ENCODE measurements at regions not wholly inside any gene's neighbourhood (a gene's known extent, or its start where the extent isn't known, plus 50 kb on each side); places are given as distances from the start of the nearest gene placed in this dataset.
A peak's percentile ranks its signal among the peaks of the same experiment; 100 is the strongest.

DNA sequence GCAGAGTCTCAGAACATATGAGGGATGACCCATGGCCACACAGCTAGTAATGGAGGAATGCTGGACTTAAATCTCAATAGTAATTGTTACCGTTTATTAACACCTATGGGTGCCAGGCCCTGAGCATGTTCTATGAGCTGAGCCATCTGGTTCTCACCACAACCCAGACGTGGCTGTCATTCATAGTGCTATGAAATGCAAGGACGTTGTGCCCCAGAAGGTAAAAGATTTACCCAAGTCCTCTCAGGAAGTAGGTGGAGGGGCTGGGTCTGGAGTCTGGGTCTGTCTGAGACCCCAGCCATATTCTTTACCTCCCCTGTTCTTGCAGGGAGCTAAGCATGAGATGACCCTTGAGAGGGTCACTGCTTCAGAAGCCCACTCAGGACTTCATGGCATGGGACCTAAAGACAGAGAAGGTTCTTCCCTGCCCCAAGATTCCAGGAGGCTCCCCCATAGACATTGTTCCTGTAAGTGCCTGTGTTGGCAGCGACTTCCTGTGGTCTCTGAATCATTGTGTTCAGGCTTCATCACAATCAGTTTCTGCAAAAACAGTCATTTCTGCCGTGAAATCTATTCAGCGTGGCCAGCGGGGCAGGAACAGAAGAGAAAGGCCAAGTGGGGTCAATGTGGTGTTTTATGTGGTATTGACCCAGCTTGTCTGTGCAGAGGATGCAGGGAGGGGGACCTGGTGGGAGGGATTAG, 475.4 kb downstream of the PTPRU start:
- Histone ChIP-seq H3K4me1 (ENCODE audit: control insufficient read depth, insufficient read depth, low read length, unreplicated experiment) (peaks cover 50% of the 10 kb centered on the region), H3K27me3 (ENCODE audit: insufficient read depth, low read length) (no peaks in the 10 kb centered on the region), H3K4me3 (ENCODE audit: low read depth, low read length) (no peak overlapping the region), H3K27ac (ENCODE audit: low read depth, low read length) (peak overlapping the region; percentile 55), H3K36me3 (ENCODE audit: insufficient read depth, low read length) (no peaks in the 10 kb centered on the region), H2AFZ (ENCODE audit: low read length, unreplicated experiment) (no peak overlapping the region), H3K79me2 (ENCODE audit: control insufficient read depth, insufficient read depth, low read length, unreplicated experiment) (no peaks in the 10 kb centered on the region)

DNA sequence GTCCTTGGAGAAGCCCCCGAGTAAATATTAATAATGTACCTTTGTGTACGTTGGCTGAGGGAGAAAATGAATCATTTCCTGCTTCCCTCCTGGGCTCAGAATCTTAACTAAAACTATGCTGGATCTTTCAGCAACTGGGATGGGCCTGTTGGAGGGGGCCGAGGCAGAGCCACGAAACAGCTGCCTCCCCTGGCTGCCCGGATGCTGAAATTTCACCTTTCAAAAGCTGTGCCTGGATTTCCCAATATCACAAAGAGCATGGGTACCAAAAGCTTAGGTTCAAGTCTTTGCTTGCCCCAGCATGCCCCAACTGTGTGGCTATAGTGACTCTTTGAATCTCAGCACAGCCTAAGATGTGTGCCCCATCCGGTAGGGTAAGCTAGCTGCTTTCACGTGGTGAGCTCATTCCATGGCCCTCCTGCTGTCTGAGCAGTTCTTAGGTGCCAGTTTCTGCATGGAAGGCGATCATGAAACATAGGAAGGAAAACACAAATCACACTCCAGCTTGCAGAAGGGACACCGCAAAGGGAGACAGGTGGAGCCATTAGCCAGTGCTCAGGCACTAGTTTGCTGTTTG, 473.5 kb downstream of the PTPRU start:
- H3K27ac ChIP-seq (ENCODE audit: low read depth, low read length) = peak overlapping the region; percentile 96
- no peaks in the 10 kb centered on the region for H3K79me2 ChIP-seq (ENCODE audit: control insufficient read depth, insufficient read depth, low read length, unreplicated experiment)
- peak overlapping the region; percentile 28; the same call in 1 of the 2 replicates for H3K4me3 ChIP-seq (ENCODE audit: low read depth, low read length)

DNA sequence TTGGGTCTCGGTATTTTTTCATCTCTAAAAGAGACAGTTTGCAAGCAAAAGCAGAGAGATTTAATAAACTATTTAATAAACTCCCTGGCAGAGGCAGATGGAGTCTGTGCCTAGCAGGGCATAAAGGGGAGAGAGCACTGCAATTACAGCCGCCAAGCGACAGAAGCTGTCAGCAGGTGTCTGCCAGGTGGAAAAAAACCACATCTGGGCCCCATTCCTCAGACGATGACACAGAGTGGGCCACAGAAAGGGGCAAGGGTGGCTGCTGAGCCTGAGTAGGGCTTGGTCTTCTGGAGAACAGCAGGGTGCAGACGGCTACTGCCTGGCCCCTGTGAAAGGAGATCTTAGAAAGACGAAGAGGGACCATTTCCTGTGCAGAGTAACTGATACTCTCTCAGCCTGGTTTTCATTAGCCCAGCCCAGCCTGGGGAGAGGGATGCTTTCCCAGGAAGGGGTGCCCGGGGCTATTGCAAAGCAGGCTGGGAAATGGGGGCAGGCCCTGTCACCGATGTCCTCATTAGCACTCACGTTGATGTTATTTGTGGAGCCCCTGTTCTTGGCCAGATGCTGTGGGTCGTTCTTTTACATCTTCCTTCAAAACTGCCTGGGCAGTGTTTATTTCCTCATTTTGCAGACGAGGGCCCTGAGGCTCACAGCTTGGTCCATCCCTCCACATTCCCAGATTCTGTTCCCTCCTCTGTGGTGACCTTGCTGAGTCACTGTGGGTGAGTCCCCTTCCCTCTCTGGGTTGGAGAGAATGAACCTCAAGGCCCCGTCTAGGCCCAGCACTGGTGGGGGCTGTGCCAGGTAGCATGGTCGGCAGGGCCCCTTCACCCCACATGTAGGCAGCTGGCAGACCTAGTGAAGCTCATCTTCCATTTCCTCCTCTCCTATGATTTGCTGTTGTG, 472.7 kb downstream of the PTPRU start:
- Histone ChIP-seq H3K79me2 (ENCODE audit: control insufficient read depth, insufficient read depth, low read length, unreplicated experiment) (no peaks in the 10 kb centered on the region), H3K27ac (ENCODE audit: low read depth, low read length) (peak overlapping the region; percentile 96), H3K4me1 (ENCODE audit: control insufficient read depth, insufficient read depth, low read length, unreplicated experiment) (peaks cover 50% of the 10 kb centered on the region), H2AFZ (ENCODE audit: low read length, unreplicated experiment) (peak overlapping the region; percentile 53), H3K27me3 (ENCODE audit: insufficient read depth, low read length) (peaks cover 16% of the 10 kb centered on the region), H3K36me3 (ENCODE audit: insufficient read depth, low read length) (no peaks in the 10 kb centered on the region), H3K4me3 (ENCODE audit: low read depth, low read length) (peak overlapping the region; percentile 28; the same call in 1 of the 2 replicates)

More for the DNA sequence above, 473.5 kb downstream of the PTPRU start:
- Histone ChIP-seq H2AFZ (ENCODE audit: low read length, unreplicated experiment) (peak overlapping the region; percentile 53), H3K36me3 (ENCODE audit: insufficient read depth, low read length) (no peaks in the 10 kb centered on the region), H3K4me1 (ENCODE audit: control insufficient read depth, insufficient read depth, low read length, unreplicated experiment) (peaks cover 50% of the 10 kb centered on the region), H3K27me3 (ENCODE audit: insufficient read depth, low read length) (peaks cover 9% of the 10 kb centered on the region; the same call in 1 of the 2 replicates)

DNA sequence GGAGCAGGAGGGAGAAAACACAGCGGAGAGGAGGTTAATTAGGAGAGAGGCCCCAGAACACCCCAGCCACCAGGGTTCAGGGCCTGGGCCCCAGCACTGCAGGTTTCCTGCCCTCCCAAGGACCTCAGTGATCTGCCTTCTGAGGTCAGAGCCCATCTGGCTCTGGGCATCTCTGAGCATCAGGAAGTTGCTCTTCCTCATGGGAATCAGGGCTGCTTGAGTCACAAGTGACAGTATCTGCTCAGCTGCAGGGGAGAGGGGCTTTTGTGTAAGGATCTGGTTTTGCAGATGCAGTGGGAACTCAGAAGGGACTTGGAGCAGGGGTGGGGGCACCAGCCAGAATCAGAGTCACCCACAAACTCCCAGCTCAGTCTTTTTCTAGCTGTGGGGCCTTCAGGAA, 472.1 kb downstream of the PTPRU start:
- Histone ChIP-seq H3K4me1 (ENCODE audit: control insufficient read depth, insufficient read depth, low read length, unreplicated experiment) (peaks cover 50% of the 10 kb centered on the region), H3K27ac (ENCODE audit: low read depth, low read length) (peak overlapping the region; percentile 96), H3K36me3 (ENCODE audit: insufficient read depth, low read length) (no peaks in the 10 kb centered on the region), H2AFZ (ENCODE audit: low read length, unreplicated experiment) (no peak overlapping the region), H3K4me3 (ENCODE audit: low read depth, low read length) (no peak overlapping the region), H3K79me2 (ENCODE audit: control insufficient read depth, insufficient read depth, low read length, unreplicated experiment) (no peaks in the 10 kb centered on the region), H3K27me3 (ENCODE audit: insufficient read depth, low read length) (peaks cover 20% of the 10 kb centered on the region)

DNA sequence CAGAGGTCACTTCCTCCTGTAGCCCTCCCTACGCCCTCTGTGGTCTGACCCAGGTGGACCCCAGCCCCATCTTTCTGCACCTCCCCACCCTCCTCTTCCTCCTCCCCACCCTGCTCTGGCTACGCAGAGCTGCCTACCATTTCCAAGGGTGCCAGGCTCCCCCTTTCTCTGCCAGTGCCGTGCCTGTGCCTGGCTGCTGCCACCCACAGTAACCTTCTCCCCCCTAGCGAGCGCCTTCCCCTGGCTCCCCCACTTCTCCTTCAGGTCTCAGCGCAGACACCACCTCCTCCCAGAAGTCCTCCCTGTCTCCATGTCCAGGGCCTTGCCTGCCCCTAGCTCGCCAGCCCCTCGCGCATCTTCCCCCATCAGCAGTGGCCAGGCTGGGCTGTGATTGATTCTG, 471.5 kb downstream of the PTPRU start:
- Histone ChIP-seq H2AFZ (ENCODE audit: low read length, unreplicated experiment) (no peak overlapping the region), H3K27ac (ENCODE audit: low read depth, low read length) (peak overlapping the region; percentile 96), H3K36me3 (ENCODE audit: insufficient read depth, low read length) (no peaks in the 10 kb centered on the region), H3K4me1 (ENCODE audit: control insufficient read depth, insufficient read depth, low read length, unreplicated experiment) (peaks cover 49% of the 10 kb centered on the region), H3K27me3 (ENCODE audit: insufficient read depth, low read length) (peaks cover 20% of the 10 kb centered on the region), H3K79me2 (ENCODE audit: control insufficient read depth, insufficient read depth, low read length, unreplicated experiment) (no peaks in the 10 kb centered on the region), H3K4me3 (ENCODE audit: low read depth, low read length) (no peak overlapping the region)

DNA sequence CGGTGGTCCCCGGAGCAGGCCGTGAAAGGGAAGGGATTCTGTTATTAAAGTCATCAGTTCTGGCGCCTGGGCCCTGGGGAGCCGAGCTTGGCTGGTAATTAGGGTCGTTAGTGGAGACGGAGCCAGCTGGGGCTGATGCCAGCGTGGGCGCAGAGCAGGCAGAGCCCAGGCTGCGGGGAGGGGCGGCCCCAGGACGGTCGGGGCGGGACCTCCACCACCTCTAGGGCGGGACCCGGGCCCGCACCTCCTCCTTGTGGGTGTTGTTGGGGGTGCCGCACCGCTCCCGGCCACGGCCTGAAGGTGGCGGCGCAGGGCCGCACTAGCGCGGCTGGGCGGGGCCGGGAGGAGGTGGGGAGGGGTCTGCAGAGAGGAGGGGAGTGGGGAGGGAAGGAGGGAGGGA, 470.6 kb downstream of the PTPRU start:
- H2AFZ ChIP-seq (ENCODE audit: low read length, unreplicated experiment) = no peak overlapping the region

DNA sequence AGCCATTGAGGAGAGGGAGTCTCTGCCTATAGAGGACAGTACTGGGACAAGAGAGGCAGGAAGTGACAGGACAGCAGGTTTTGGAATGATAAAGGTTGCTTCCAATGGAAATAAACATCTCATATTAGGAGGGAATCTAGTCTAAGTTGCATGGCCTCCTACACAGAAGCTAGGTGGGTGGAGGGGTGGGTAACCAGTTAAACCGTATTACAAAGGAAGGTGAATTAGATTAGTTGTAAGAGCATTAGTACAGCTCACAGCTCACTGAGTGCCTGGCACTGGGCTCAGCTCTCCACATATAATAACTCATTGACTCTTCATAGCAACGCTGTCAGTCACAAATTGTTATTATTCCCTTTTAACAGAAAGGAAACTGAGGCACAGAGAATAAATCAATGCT, 468.1 kb downstream of the PTPRU start:
- Histone ChIP-seq H3K36me3 (ENCODE audit: insufficient read depth, low read length) (no peaks in the 10 kb centered on the region), H3K4me1 (ENCODE audit: control insufficient read depth, insufficient read depth, low read length, unreplicated experiment) (peaks cover 19% of the 10 kb centered on the region), H3K4me3 (ENCODE audit: low read depth, low read length) (no peak overlapping the region), H3K27me3 (ENCODE audit: insufficient read depth, low read length) (peaks cover 25% of the 10 kb centered on the region), H3K27ac (ENCODE audit: low read depth, low read length) (no peak overlapping the region), H3K79me2 (ENCODE audit: control insufficient read depth, insufficient read depth, low read length, unreplicated experiment) (no peaks in the 10 kb centered on the region), H2AFZ (ENCODE audit: low read length, unreplicated experiment) (no peak overlapping the region)

More for the DNA sequence above, 470.6 kb downstream of the PTPRU start:
- H3K36me3 ChIP-seq (ENCODE audit: insufficient read depth, low read length) = no peaks in the 10 kb centered on the region
- peaks cover 20% of the 10 kb centered on the region for H3K27me3 ChIP-seq (ENCODE audit: insufficient read depth, low read length)
- H3K4me1 ChIP-seq (ENCODE audit: control insufficient read depth, insufficient read depth, low read length, unreplicated experiment) = peaks cover 41% of the 10 kb centered on the region
- H3K79me2 ChIP-seq (ENCODE audit: control insufficient read depth, insufficient read depth, low read length, unreplicated experiment) = no peaks in the 10 kb centered on the region
- no peak overlapping the region for H3K27ac ChIP-seq (ENCODE audit: low read depth, low read length)
- peak overlapping the region; percentile 62 for H3K4me3 ChIP-seq (ENCODE audit: low read depth, low read length)

DNA sequence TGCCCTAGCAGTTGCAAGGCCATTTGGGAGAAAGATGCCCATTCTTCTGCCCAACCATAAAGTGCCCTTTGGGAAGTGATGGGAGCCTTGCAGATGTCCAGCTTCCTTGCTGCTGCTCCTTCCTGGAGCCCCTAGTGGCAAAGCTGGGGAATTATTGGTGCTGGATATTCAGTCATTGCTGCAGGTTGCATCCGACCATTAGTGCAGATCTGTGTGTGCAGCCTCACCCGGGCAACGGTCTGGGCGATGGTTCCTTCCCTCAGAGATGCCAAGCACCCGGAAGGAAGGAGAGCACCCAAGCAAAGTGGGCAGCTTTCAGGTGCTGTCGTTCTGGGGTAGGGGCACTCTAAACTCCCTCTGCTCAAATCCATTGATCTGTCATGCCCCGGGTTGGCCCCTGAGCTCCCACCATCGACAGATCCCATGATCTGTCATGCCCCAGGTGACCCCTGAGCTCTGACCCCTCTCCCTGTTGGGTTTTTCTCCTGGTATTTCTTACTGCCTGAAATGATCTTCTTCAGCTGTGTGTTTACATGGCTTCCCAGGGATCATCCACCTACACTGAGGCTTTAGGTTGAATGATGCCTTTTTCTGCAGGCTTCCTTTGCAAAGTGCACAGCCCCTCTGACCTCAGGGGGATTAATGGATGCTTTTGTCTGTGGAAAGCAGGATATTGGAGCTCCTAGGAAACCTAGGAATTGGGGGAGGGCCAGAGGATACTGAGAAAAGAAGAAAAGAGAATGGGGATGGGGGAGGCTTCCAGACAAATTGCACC, 467.5 kb downstream of the PTPRU start:
- Histone ChIP-seq H2AFZ (ENCODE audit: low read length, unreplicated experiment) (no peak overlapping the region), H3K4me1 (ENCODE audit: control insufficient read depth, insufficient read depth, low read length, unreplicated experiment) (peaks cover 13% of the 10 kb centered on the region), H3K4me3 (ENCODE audit: low read depth, low read length) (no peak overlapping the region), H3K79me2 (ENCODE audit: control insufficient read depth, insufficient read depth, low read length, unreplicated experiment) (no peaks in the 10 kb centered on the region), H3K27me3 (ENCODE audit: insufficient read depth, low read length) (peaks cover 25% of the 10 kb centered on the region), H3K36me3 (ENCODE audit: insufficient read depth, low read length) (no peaks in the 10 kb centered on the region), H3K27ac (ENCODE audit: low read depth, low read length) (no peak overlapping the region)

DNA sequence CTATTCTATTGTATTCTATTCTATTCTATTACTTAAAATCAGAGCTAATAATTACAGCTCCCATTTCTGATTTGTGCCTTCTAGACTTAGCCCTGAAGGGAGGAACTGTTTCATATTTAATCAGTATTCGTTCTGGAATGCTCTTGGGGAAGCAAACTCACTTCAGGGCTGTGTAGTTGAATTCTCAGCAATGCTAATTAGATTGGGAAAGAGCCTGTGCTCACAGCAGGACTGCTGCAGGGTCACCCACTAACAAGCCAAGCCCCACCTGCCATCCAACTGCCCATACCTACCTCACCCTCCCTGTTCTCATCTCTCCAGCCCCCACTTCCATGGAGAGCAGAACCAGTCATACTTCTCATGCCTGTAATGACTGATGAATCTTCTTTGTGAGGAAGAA, 464.2 kb downstream of the PTPRU start:
- H2AFZ ChIP-seq (ENCODE audit: low read length, unreplicated experiment) = no peak overlapping the region
- no peak overlapping the region for H3K27ac ChIP-seq (ENCODE audit: low read depth, low read length)
- no peak overlapping the region for H3K4me3 ChIP-seq (ENCODE audit: low read depth, low read length)

DNA sequence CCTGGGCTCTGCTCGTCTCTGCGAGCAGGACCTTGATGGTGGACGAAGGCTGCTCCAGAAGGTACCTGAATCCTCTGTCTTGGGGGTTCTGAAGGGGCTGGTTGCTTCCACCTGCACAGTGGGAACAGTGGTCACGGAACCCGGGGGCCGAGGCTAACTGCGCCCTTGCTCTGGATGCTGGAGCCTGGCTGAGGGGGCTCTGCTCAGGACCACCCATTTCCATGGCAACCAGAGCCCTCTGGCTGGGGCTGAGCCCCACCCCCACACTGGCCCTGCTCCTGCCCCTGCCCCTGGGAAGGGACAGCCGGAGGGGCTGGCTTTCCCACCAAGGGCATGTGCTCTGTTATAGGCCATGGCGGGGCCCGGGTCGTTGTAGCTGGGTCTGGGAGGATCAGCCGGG, 462.3 kb downstream of the PTPRU start:
- H3K36me3 ChIP-seq (ENCODE audit: insufficient read depth, low read length) = no peaks in the 10 kb centered on the region
- no peak overlapping the region for H2AFZ ChIP-seq (ENCODE audit: low read length, unreplicated experiment)
- H3K27ac ChIP-seq (ENCODE audit: low read depth, low read length) = no peak overlapping the region
- H3K27me3 ChIP-seq (ENCODE audit: insufficient read depth, low read length) = 0 out of 2 replicates have a peak, but pooled peaks cover 4% of the 10 kb centered on the region
- H3K4me3 ChIP-seq (ENCODE audit: low read depth, low read length) = no peak overlapping the region
- no peaks in the 10 kb centered on the region for H3K4me1 ChIP-seq (ENCODE audit: control insufficient read depth, insufficient read depth, low read length, unreplicated experiment)
- no peaks in the 10 kb centered on the region for H3K79me2 ChIP-seq (ENCODE audit: control insufficient read depth, insufficient read depth, low read length, unreplicated experiment)

More for the DNA sequence above, 464.2 kb downstream of the PTPRU start:
- H3K79me2 ChIP-seq (ENCODE audit: control insufficient read depth, insufficient read depth, low read length, unreplicated experiment) = no peaks in the 10 kb centered on the region
- no peaks in the 10 kb centered on the region for H3K36me3 ChIP-seq (ENCODE audit: insufficient read depth, low read length)
- peaks cover 23% of the 10 kb centered on the region for H3K27me3 ChIP-seq (ENCODE audit: insufficient read depth, low read length)
- H3K4me1 ChIP-seq (ENCODE audit: control insufficient read depth, insufficient read depth, low read length, unreplicated experiment) = no peaks in the 10 kb centered on the region

All from ACC112 (cell line).